GM19438 (cell line): ENCODE measurements at regions not wholly inside any gene's neighbourhood (a gene's known extent, or its start where the extent isn't known, plus 50 kb on each side); places are given as distances from the start of the nearest gene placed in this dataset.

Experiments
- ATAC-seq: cut with Tn5 transposase; IDR thresholded peaks from one replicate; pipeline ENCODE4 v1.9.1; 2021; ENCODE audit warnings: low read depth; ENCODE audit not compliant: unreplicated experiment

DNA sequence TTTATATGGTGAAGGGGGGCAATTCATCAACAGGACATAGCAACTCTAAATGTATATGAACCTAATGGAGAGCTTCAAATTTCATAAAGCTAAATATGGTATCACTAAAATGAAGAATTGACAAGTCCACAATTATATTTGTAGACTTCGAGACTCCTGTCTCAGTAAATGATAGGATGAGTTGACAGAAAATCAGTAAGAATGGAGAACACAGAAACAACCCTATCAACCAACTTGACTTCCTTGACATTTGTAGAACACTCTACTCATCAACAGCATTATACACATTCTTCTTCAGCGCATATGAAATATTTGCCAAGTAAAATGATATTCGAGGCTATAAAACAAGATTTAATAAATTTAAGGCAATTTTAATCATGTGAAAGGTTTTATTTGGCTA, 322.9 kb upstream of the MAF start:
- no peak for ATAC-seq

DNA sequence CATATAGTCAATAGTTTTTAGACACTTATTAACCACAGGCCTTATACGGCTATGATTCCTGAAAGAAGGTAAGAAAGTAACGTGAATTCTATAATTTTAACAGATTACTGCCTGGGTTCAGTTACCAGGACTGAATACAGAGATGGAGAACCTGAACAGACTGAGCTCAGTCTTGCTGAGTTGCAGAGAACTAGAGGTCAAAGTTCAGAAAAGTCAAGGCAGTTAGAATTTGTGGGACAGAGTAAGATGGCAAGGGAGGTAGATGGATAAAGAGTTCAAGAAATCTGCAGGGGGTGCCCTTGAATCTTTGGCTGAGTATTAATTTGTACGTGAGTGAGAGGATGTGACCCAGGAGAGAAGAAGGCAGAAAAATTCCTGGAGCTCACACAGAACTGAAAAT, 320.1 kb upstream of the MAF start:
- no peak for ATAC-seq

- ATAC-seq: no peak
These were observed 318.4 kb upstream of the MAF start for GRCh38 chr16:79918916-79919315.

DNA sequence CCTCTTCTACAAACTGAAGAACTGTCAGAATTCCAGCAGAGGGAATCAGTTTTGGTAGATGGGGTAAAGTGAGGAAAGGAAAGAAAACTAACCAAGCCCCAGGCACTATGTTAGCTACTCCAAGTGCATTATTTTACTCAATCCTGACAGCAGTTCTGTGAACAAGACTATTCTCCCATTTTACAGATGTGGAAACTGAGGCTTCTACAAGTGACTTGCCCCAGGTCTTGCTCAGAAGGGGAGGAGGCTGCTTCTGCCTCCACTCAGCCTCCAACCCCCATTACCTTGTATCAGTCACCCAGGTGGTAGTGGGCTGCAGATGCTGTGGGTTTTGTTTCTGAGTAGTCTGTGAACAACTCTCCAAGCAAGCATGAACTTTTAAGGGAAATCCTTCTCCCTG, 315.2 kb upstream of the MAF start:
- ATAC-seq: no peak

DNA sequence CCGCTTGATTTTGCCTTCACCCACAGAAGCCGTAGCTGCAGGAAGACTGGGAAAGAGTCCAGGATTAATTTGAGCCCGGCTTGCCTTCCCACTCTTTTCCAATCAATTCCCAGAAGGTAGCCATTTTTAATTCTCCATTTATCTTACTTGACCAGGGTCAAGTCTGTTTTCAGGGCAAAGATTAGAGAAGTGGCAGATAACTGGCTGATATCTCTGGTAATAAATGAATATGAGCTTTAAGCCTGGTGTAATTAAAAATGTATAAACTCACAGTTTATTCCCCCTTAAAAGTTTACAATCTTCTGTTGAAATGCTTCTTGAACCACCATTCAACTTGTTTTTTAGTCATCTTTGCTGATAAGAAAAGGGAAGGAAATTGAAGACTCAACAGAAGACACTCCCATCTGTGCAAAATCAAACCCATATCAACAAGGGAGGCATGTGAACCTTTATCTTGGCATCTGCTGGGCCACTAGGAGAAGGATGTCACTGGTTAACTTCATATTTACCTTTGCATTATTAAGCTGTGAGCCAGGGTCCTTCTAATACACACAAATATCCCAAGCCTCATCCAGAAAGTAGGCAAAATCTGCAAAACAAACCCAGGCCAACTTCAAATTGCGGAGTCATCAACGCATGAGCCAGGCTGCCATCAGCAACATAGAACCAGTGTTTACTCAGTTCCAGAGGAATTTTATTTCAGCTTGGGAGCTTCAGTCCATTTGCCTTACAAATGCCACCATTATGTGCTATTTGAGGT, 314.6 kb upstream of the MAF start:
- ATAC-seq: no peak

DNA sequence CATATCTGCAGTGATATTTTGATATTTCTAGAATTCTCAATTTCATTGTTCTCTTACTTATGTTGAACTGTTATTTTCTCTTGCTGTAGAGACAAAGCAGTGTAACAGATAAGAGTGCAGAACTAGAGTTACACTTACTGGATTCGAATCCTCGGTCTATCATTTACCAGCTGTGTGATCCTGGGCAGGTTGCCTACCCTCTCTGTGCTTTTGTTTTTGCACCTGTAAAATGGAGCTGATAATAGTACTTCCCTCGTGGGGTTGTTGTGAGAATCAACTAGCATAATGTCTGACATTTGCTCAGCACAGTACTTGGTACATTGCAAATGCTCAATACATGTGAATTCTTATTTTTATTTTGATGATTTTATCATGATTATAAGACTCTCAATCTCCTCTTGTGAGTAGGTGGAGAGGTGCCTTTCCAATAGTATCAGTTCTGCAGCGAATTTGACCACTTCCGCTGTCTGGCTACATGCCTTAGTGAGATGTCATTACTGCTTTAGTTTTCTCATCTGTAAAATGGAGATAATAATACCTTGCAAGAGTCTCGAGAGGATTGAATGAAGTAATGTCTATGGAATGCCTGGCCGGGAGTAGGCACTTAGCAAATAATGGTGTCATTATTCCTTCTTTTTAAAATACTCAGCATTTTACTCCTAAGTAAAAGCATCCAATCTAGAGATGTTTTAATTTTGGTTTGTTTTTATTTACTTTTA, 312.2 kb upstream of the MAF start:
- no peak for ATAC-seq

DNA sequence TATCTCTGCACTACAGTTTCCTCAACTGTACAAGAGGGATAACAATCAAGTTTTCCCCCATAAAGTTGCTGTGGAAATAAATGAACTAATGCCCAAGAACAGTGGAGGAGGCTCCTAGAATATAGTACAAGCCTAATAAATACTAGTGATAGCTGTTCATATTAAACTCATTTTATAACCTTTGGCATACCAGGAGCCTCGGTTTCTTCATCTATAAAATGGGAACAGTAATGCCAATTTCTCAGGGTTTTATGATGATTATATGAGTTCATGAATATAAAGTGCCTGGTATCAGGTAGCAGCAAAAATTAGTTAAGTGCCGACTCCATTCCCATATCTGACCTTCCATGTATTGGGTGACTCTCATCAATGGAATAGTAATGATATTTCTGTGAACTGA, 311.1 kb upstream of the MAF start:
- ATAC-seq: no peak

- no peak for ATAC-seq
These were observed 309.0 kb upstream of the MAF start for GRCh38 chr16:79909571-79909970.

- no peak for ATAC-seq
These were observed 302.9 kb upstream of the MAF start for GRCh38 chr16:79903471-79903870.

GRCh38 chr16:79902351-79902750, 301.8 kb upstream of the MAF start:
- ATAC-seq: no peak

DNA sequence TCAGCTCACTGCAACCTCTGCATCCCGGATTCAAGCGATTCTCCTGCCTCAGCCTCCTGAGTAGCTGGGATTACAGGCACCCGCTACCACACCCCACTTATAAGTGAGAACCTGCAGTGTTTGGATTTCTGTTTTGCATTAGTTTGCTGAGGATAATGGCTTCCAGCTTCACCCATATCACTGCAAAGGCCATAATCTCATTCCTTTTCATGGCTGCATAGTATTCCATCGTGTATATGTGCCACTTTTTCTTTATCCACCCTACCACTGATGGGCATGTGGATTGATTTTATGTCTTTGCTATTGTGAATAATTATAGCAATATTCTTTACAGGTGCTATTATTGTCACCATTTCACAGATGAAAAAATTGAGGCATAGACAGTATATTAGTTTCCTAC, 301.0 kb upstream of the MAF start:
- no peak for ATAC-seq

GRCh38 chr16:79899716-79900115, 299.2 kb upstream of the MAF start:
- no peak for ATAC-seq

DNA sequence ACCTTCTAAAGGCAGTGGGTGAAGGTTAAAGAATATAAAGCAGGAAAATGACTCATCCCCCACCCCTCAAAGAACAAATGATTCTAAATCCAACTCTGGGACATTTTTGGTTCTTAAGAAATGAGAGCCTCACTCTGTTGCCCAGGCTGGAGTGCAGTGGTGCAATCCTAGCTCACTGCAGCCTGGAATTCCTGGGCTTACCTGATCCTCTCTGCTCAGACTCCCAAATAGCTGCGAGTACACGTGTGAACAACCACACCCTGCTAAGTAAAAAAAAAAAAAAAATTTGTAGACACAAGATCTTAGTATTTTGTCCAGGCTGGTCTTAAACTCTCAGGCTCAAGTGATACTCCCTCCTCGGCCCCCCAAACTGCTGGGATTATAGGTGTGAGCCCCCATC, 298.8 kb upstream of the MAF start:
- ATAC-seq: no peak

DNA sequence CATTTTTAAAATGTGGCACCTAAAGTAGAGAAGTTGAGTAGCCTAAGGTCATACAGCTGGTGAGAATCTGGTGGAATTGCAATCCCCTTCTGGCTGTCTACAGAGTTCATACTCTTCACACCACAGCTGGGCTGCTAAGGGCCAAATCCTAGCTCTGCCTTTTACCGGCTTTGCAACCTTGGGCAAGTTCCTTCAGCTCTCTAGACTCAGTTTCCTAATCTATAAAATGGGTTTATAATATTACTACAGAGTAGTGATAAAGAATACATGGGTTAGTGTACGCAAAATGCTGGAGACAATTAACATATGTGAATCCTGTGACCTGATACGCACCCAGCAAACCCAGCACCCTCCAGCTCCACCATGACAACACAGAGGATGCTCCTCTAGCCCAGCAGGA, 298.2 kb upstream of the MAF start:
- ATAC-seq: no peak

GRCh38 chr16:79897453-79898146, 297.1 kb upstream of the MAF start:
- ATAC-seq: no peak

GRCh38 chr16:79897104-79897452, 296.5 kb upstream of the MAF start:
- no peak for ATAC-seq

GRCh38 chr16:79895917-79896203, 295.3 kb upstream of the MAF start:
- ATAC-seq: no peak

DNA sequence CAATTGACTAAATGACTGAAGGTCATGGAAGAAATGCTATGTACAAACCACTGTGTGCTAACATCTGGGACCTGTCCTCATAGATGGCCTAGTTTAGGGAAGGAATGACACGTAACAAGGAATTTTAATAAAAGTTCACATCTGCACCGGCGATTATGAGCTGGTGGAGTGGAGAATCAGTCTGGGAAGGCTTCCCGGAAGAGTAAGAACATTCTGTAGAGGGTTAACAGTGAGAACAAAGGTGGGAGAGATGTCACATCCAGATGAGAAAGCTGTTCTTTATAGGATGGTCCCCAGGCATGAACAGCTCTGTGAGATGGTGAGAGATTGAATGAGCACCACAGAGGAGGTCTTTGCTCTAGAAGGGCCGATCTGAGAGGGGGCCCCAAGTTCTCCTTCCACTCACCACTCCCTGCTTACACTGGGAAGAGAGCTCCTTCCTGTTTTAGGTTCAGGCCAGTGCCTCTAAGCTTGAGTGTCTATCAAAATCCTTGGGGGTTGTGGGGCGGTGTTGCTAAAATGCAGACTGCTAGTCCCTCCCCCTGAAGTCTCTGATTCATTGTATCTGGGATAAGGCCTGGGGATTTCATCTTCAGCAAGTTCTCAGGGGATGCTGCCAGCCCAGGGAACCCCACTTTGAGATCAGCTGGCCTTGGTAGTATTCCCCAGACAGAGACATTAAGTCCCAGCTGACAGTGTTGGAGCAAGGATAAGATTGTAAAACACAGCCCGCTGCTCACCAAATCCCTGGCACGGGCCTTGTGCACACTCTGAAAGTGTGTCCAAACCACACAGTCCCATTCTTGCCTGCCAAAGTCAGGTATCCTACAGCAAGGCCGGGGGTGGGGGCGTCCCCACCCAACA, 294.7 kb upstream of the MAF start:
- ATAC-seq: no peak

GRCh38 chr16:79893445-79893844, 292.9 kb upstream of the MAF start:
- no peak for ATAC-seq

GRCh38 chr16:79892278-79892677, 291.7 kb upstream of the MAF start:
- no peak for ATAC-seq

GRCh38 chr16:79891458-79891857, 290.9 kb upstream of the MAF start:
- ATAC-seq: no peak
